ENCODE measurements at regions not wholly inside any gene's neighbourhood (a gene's known extent, or its start where the extent isn't known, plus 50 kb on each side); places are given as distances from the start of the nearest gene placed in this dataset.

- TF ChIP-seq, protein P1, sequence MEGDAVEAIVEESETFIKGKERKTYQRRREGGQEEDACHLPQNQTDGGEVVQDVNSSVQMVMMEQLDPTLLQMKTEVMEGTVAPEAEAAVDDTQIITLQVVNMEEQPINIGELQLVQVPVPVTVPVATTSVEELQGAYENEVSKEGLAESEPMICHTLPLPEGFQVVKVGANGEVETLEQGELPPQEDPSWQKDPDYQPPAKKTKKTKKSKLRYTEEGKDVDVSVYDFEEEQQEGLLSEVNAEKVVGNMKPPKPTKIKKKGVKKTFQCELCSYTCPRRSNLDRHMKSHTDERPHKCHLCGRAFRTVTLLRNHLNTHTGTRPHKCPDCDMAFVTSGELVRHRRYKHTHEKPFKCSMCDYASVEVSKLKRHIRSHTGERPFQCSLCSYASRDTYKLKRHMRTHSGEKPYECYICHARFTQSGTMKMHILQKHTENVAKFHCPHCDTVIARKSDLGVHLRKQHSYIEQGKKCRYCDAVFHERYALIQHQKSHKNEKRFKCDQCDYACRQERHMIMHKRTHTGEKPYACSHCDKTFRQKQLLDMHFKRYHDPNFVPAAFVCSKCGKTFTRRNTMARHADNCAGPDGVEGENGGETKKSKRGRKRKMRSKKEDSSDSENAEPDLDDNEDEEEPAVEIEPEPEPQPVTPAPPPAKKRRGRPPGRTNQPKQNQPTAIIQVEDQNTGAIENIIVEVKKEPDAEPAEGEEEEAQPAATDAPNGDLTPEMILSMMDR (conservative IDR thresholded peaks at IDR 0.05; ENCODE audit: low read depth, low read length) = no peak
- no peak for TF ChIP-seq EZH2 (IDR thresholded peaks at IDR 0.05; ENCODE audit: borderline replicate concordance, low read depth, low read length, poor library complexity, severe bottlenecking)
These were observed 85.6 kb upstream of the RPH3AL start for GRCh38 chr17:438191-438590.
